ENCODE measurements at regions not wholly inside any gene's neighbourhood (a gene's known extent, or its start where the extent isn't known, plus 50 kb on each side); places are given as distances from the start of the nearest gene placed in this dataset.

- no peak for DNase-seq
These were observed 178.8 kb upstream of the HDAC4 start for GRCh38 chr2:239579524-239580198.

GRCh38 chr2:239579081-239579480 lies 178.3 kb upstream of the HDAC4 start:
- no peak for DNase-seq

GRCh38 chr2:239578381-239578780 lies 177.6 kb upstream of the HDAC4 start:
- DNase-seq: no peak

GRCh38 chr2:239577935-239578334 lies 177.1 kb upstream of the HDAC4 start:
- DNase-seq: no peak

GRCh38 chr2:239576784-239577685 lies 176.2 kb upstream of the HDAC4 start:
- no peak for DNase-seq

GRCh38 chr2:239575931-239576445 lies 175.2 kb upstream of the HDAC4 start:
- DNase-seq: no peak

- no peak for DNase-seq
These were observed 173.8 kb upstream of the HDAC4 start for GRCh38 chr2:239574434-239575156.

- no peak for DNase-seq
These were observed 173.2 kb upstream of the HDAC4 start for GRCh38 chr2:239574054-239574433.

- no peak for DNase-seq
These were observed 170.2 kb upstream of the HDAC4 start for GRCh38 chr2:239570971-239571520.

GRCh38 chr2:239570216-239570925 lies 169.6 kb upstream of the HDAC4 start:
- DNase-seq: no peak

GRCh38 chr2:239569401-239570090 lies 168.7 kb upstream of the HDAC4 start:
- DNase-seq: no peak

- DNase-seq: no peak
These were observed 167.8 kb upstream of the HDAC4 start for GRCh38 chr2:239568601-239569000.

- no peak for DNase-seq
These were observed 167.0 kb upstream of the HDAC4 start for GRCh38 chr2:239567786-239568185.

- DNase-seq: no peak
These were observed 166.3 kb upstream of the HDAC4 start for GRCh38 chr2:239566995-239567568.

GRCh38 chr2:239566162-239566994 lies 165.6 kb upstream of the HDAC4 start:
- no peak for DNase-seq

GRCh38 chr2:239564587-239564986 lies 163.8 kb upstream of the HDAC4 start:
- no peak for DNase-seq

GRCh38 chr2:239563561-239563960 lies 162.7 kb upstream of the HDAC4 start:
- DNase-seq: no peak

- peak; percentile 2 for DNase-seq
These were observed 160.7 kb upstream of the HDAC4 start for GRCh38 chr2:239561446-239562001.

GRCh38 chr2:239559417-239560261 lies 158.8 kb upstream of the HDAC4 start:
- DNase-seq: no peak

Measured in activated T-cell treated with anti-CD3 and anti-CD28 coated beads, Interleukin-2, amount 50 U/mL, for 1 hour (primary cell).